Loucy (cell line): ENCODE measurements at regions not wholly inside any gene's neighbourhood (a gene's known extent, or its start where the extent isn't known, plus 50 kb on each side); places are given as distances from the start of the nearest gene placed in this dataset.

ENCODE experiments used
- EZH2phosphoT487 ChIP-seq: fragments of 200-600 bp; IDR thresholded peaks from 2 replicates; pipeline ENCODE4 v1.6.1; 2018; ENCODE audit warnings: antibody characterized with exemption, mild to moderate bottlenecking, moderate library complexity, borderline replicate concordance
- TF ChIP-seq, protein P1 (sequence below): fragments of 200-600 bp; sonication (generic); conservative IDR thresholded peaks from 2 replicates; pipeline ENCODE4 v1.5.1; 2014; ENCODE audit warnings: mild to moderate bottlenecking, antibody characterized with exemption, low read length

DNA sequence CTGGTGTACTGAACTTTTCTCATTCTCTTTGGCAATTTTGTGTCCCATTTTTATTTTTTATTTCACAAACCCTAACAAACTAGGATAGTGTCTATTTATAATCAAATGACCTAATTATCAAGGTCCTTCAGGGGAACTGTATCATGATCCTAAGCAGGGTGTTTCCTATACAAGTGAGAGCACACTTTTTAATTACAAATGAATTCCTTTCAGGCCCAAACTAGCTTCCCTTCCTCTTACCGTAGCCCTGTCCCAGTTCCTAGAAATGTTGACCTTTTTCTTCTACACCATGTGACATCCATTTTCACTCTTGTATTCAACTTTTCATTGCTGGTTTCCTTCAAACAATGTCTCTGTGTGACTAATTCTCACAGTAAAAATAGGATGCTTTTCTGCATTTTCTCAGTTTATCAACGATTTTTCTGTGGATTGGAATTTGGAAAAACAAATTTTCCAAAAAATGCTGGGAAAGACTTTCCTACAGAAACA lies 411.4 kb downstream of the CCDC91 start:
- TF ChIP-seq, protein P1, sequence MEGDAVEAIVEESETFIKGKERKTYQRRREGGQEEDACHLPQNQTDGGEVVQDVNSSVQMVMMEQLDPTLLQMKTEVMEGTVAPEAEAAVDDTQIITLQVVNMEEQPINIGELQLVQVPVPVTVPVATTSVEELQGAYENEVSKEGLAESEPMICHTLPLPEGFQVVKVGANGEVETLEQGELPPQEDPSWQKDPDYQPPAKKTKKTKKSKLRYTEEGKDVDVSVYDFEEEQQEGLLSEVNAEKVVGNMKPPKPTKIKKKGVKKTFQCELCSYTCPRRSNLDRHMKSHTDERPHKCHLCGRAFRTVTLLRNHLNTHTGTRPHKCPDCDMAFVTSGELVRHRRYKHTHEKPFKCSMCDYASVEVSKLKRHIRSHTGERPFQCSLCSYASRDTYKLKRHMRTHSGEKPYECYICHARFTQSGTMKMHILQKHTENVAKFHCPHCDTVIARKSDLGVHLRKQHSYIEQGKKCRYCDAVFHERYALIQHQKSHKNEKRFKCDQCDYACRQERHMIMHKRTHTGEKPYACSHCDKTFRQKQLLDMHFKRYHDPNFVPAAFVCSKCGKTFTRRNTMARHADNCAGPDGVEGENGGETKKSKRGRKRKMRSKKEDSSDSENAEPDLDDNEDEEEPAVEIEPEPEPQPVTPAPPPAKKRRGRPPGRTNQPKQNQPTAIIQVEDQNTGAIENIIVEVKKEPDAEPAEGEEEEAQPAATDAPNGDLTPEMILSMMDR, result no peak
- no peak for TF ChIP-seq EZH2phosphoT487
